SK-N-MC (cell line): ENCODE measurements at regions not wholly inside any gene's neighbourhood (a gene's known extent, or its start where the extent isn't known, plus 50 kb on each side); places are given as distances from the start of the nearest gene placed in this dataset.

ENCODE experiments used
- EZH2 ChIP-seq: fragments of 200-600 bp; sonication (generic); IDR thresholded peaks from one replicate; pipeline ENCODE4 v1.6.1; 2017; ENCODE audit warnings: antibody characterized with exemption
- FOXP2 ChIP-seq: optimal IDR thresholded peaks from 2 replicates; pipeline ENCODE3; 2011; ENCODE audit warnings: mild to moderate bottlenecking, moderate library complexity; ENCODE audit not compliant: insufficient read depth; ENCODE audit errors: extremely low read length, control extremely low read depth
- POLR2AphosphoS5 ChIP-seq: IDR thresholded peaks from 2 replicates; pipeline ENCODE4 v1.6.1; 2012; ENCODE audit warnings: mild to moderate bottlenecking, low read depth, low read length, borderline replicate concordance

GRCh38 chr3:81214631-81215030, 546.8 kb downstream of the GBE1 start:
- TF ChIP-seq EZH2 = no peak
- TF ChIP-seq POLR2AphosphoS5 = no peak
- TF ChIP-seq FOXP2 = no peak
